Activated CD4-positive, alpha-beta T cell treated with anti-CD3 and anti-CD28 coated beads, Interleukin-2, amount 10 ng/mL, durations not matched to agents 7 days and 5 days (primary cell): ENCODE measurements at regions not wholly inside any gene's neighbourhood (a gene's known extent, or its start where the extent isn't known, plus 50 kb on each side); places are given as distances from the start of the nearest gene placed in this dataset.

Experiments
- CTCF ChIA-PET: fragments of 350-600 bp; sonication (Branson Sonifier 250); formaldehyde crosslinking; loops from one replicate; lab custom pipeline; 2021; ENCODE audit warnings: antibody characterized with exemption; lab: Charles Lee
- POLR2A ChIA-PET: fragments of 350-600 bp; sonication (Branson Sonifier 250); formaldehyde crosslinking; loops from one replicate; lab custom pipeline; 2021; ENCODE audit warnings: antibody characterized with exemption; lab: Charles Lee
- DNase-seq: peaks from one replicate; pipeline ENCODE4 v3.0.0-alpha.2; 2020
- H3K27ac Mint-ChIP-seq: one replicate; pipeline ENCODE4 v1.8.0; 2021; ENCODE audit warnings: mild to moderate bottlenecking, moderate library complexity, mixed read lengths
- H3K27me3 Mint-ChIP-seq: one replicate; pipeline ENCODE4 v1.8.0; 2021; ENCODE audit warnings: mixed read lengths
- H3K36me3 Mint-ChIP-seq: one replicate; pipeline ENCODE4 v1.8.0; 2021; ENCODE audit warnings: low read depth, mixed read lengths
- H3K4me1 Mint-ChIP-seq: one replicate; pipeline ENCODE4 v1.8.0; 2021; ENCODE audit warnings: mixed read lengths
- H3K4me3 Mint-ChIP-seq: one replicate; pipeline ENCODE4 v1.8.0; 2021; ENCODE audit warnings: mild to moderate bottlenecking, moderate library complexity, mixed read lengths
- H3K9me3 Mint-ChIP-seq: one replicate; pipeline ENCODE4 v1.8.0; 2021; ENCODE audit warnings: mixed read lengths

GRCh38 chr15:62841891-62842559 is 200.5 kb upstream of the TPM1 start:
- Mint-ChIP-seq H3K27me3 (no peaks in the 10 kb centered on the region), H3K27ac (no peak overlapping the region), H3K9me3 (no peaks in the 10 kb centered on the region), H3K4me3 (no peak overlapping the region), H3K4me1 (no peaks in the 10 kb centered on the region), H3K36me3 (no peaks in the 10 kb centered on the region)
- ChIA-PET CTCF (no interaction called here), POLR2A (no interaction called here)
- DNase-seq: no peak

- Mint-ChIP-seq H3K9me3 (no peaks in the 10 kb centered on the region), H3K4me1 (no peaks in the 10 kb centered on the region), H3K4me3 (no peak overlapping the region), H3K27ac (no peak overlapping the region), H3K36me3 (no peaks in the 10 kb centered on the region), H3K27me3 (no peaks in the 10 kb centered on the region)
- no peak for DNase-seq
- CTCF ChIA-PET: no interaction called here
- POLR2A ChIA-PET: no interaction called here
These were observed 199.2 kb upstream of the TPM1 start for GRCh38 chr15:62843311-62843710.

DNA sequence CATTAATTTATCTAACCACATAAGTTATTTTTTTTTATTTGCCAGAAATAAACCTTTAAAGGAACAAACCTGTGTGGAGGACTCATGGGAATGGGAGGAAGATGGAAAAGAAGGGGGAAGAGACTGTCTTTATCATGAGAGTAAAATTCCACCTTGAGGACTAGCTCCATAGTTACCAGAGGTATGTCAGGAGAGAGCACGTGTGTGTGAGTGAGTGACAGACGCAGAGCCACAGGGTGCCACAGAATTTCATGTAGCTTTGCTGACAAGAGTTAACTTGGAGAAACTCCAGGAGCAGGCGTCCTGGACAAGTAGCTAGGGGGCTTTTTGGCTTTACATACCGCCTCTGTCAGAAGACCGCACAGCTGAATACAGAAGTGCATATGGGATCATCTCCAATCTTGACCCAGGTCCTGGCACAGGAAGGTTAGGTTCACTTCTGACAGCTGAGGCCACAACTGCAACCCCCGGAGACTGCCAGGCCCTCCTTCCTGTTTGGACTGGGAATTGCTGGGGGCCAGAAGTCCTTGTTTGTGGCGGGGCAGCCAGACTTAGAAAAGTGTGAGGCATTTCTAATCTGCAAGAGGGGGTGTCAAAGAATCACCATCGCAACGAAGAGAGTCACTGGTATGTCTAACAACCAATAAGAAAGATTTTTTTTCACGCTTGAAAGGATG is 197.8 kb upstream of the TPM1 start:
- H3K27ac Mint-ChIP-seq: no peak overlapping the region
- H3K27me3 Mint-ChIP-seq: no peaks in the 10 kb centered on the region
- no peaks in the 10 kb centered on the region for H3K36me3 Mint-ChIP-seq
- no peaks in the 10 kb centered on the region for H3K4me1 Mint-ChIP-seq
- POLR2A ChIA-PET: no interaction called here
- H3K4me3 Mint-ChIP-seq: no peak overlapping the region
- CTCF ChIA-PET: interaction anchor here (1.3 kb wide), 1 partner anchor 27 kb away, joined by 3 read pairs; no protein-coding TSS in a partner anchor
- H3K9me3 Mint-ChIP-seq: no peaks in the 10 kb centered on the region
- DNase-seq: no peak

DNA sequence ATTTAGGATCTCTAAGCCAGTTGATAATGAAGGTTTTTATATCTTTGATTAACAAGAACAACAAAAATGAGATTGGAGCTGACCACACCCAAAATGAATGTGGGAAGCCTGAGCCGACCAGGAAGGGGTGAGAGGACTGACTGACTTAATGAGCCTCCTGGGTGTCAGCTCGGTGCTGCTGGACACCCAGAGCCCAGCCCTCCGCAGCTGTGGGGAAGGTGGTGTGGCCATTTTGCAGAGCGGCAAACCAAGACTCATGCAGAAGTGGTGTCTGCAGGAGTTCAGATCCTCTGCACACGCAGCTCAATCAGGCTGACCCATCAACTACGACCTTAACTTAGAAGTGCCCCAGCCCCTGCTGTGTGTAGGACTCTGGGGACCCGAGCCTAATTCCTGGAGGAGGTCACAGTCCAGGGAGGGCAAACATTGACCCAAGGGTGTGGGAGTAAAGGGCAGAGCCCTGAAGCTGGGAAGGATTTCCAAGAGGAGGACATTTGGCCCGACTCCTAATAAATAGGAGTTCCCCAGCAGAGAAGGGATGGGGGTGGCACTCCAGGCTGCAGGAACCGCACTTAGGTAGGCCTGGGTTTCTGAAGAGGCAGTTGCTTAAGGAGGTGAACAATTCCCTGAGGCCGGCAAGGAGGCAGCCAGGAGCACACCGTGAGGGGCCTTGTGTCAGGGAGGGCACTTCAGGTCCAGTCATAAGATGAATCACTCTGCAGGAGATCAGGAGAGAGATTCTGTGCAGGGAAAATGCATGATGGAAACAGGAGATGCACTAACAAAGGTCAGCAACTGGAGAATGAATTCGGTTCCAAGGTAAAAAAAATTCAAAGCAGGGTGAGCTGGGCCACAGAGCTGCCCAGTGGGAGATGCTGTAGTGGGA is 197.1 kb upstream of the TPM1 start:
- H3K4me1 Mint-ChIP-seq: no peaks in the 10 kb centered on the region
- no peak overlapping the region for H3K27ac Mint-ChIP-seq
- no peak for DNase-seq
- POLR2A ChIA-PET: no interaction called here
- CTCF ChIA-PET: interaction anchor here (1.3 kb wide), 1 partner anchor 27 kb away, joined by 3 read pairs; no protein-coding TSS in a partner anchor
- H3K9me3 Mint-ChIP-seq: no peaks in the 10 kb centered on the region
- no peaks in the 10 kb centered on the region for H3K27me3 Mint-ChIP-seq
- H3K4me3 Mint-ChIP-seq: no peak overlapping the region
- H3K36me3 Mint-ChIP-seq: no peaks in the 10 kb centered on the region

DNA sequence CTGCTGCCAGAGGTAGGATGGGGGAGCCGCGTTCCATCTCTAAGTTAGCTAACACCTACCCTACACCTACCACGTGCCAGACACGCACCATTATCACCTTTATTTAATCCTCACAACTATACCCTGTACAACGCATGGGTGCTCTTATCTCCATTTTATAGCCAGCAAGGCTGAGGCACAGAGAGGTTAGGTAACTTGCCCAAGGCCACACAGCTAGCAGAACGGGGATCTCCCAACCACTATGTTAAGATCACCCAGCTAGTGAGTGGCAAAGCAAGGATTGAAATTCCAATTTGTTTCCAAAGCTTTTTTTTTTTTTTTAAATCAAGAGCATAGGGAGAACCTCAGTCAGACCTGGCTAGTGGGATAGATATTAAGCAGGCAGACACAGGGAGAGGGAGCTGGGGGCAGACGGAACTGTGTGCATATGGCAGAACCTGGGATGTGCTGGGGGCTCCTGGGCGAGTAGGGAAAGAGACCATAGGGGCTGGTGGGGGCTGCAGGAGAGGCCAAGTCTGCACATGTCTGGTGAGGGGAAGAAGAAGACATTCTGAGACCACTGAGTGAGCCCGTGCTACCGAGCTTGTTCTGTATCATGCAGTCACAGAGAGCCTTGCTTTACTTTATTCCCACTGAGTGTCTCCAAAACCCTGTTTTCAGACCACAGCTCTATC is 196.3 kb upstream of the TPM1 start:
- Mint-ChIP-seq H3K27ac (no peak overlapping the region), H3K4me3 (no peak overlapping the region), H3K27me3 (peaks cover 5% of the 10 kb centered on the region), H3K9me3 (no peaks in the 10 kb centered on the region), H3K4me1 (no peaks in the 10 kb centered on the region), H3K36me3 (no peaks in the 10 kb centered on the region)
- ChIA-PET CTCF (interaction anchor here (0.6 to 1.3 kb wide), 2 partner anchors 26 to 241 kb away, joined by 3 read pairs; no protein-coding TSS in a partner anchor), POLR2A (no interaction called here)
- DNase-seq: no peak

DNA sequence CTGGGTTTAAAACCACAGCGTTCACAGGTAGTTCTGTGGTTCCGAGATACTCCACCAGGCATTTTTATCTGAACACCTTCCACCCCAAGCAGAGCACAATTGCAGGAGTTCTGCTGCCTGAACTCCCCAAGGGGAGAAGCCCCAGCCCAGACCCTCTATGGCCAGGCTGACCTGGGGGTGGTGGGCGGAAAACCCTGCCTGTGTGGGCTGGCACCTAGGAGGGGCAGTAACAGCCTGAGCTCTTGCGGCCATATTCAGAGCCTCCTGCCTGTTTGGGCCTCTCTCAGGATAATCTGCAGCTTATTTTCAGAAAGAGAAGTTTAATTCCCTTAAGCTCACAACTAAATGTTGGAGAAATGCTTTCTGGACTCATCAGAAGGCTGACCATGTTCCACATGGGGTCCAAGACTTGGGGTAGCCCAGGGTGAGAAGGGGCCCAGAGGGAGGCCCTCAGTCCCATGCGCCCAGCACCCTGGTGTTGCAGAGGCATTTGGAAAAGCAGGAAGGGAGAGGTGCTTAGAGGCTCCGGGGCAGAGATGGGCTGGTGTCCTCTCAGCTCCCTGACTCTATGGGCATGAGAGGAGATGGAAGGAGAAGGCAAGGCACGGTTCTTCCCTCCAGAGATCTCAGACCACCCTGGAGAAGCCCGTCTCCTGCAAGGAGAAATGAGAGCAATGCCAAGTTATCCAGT is 195.6 kb upstream of the TPM1 start:
- H3K9me3 Mint-ChIP-seq: no peaks in the 10 kb centered on the region
- ChIA-PET POLR2A (no interaction called here), CTCF (interaction anchor here (0.6 kb wide), 1 partner anchor 240 kb away, joined by 3 read pairs; no protein-coding TSS in a partner anchor)
- H3K4me1 Mint-ChIP-seq: no peaks in the 10 kb centered on the region
- no peak overlapping the region for H3K4me3 Mint-ChIP-seq
- DNase-seq: no peak
- no peaks in the 10 kb centered on the region for H3K36me3 Mint-ChIP-seq
- no peak overlapping the region for H3K27ac Mint-ChIP-seq
- peaks cover 6% of the 10 kb centered on the region for H3K27me3 Mint-ChIP-seq

DNA sequence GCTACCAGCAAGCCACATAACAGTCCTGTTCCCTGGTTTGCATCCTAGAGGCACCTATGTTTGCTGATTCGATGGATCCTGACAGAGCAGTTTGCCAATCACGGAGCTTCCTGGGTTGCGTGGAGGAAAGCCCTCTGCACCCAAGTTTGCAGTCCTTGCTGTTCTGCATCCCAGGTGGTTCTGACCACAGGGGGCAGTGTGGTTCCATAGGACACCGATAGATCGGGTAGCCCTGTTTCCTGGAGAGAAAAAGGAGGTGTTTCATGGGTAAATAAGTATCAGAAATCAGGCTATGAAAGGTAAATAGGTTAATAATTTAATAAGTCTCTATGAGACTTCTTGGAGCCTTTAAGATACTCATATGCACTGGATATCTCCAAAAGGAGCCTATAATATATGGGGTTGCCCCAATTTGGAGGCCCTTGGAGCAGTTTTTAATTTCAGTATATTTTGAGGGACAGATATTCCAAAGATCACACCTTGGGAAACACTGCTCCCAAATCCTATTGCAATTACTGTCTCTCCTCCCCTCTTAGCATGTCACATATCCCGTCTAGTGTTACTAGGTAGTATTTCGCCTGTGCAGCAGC is 194.6 kb upstream of the TPM1 start:
- H3K27ac Mint-ChIP-seq: no peak overlapping the region
- no peak overlapping the region for H3K4me3 Mint-ChIP-seq
- no peaks in the 10 kb centered on the region for H3K9me3 Mint-ChIP-seq
- ChIA-PET CTCF (interaction anchor here (0.6 kb wide), 1 partner anchor 1274 kb away, joined by 7 read pairs; no protein-coding TSS in a partner anchor), POLR2A (no interaction called here)
- H3K36me3 Mint-ChIP-seq: no peaks in the 10 kb centered on the region
- DNase-seq: peak; percentile 44
- H3K27me3 Mint-ChIP-seq: peaks cover 9% of the 10 kb centered on the region
- H3K4me1 Mint-ChIP-seq: no peaks in the 10 kb centered on the region

GRCh38 chr15:62848632-62849050 is 193.9 kb upstream of the TPM1 start:
- H3K36me3 Mint-ChIP-seq: no peaks in the 10 kb centered on the region
- DNase-seq: no peak
- no peaks in the 10 kb centered on the region for H3K4me1 Mint-ChIP-seq
- no peaks in the 10 kb centered on the region for H3K9me3 Mint-ChIP-seq
- ChIA-PET CTCF (no interaction called here), POLR2A (no interaction called here)
- no peak overlapping the region for H3K27ac Mint-ChIP-seq
- H3K27me3 Mint-ChIP-seq: peaks cover 9% of the 10 kb centered on the region
- H3K4me3 Mint-ChIP-seq: no peak overlapping the region

GRCh38 chr15:62849316-62850106 is 193.0 kb upstream of the TPM1 start:
- no peak overlapping the region for H3K27ac Mint-ChIP-seq
- H3K36me3 Mint-ChIP-seq: no peaks in the 10 kb centered on the region
- peaks cover 9% of the 10 kb centered on the region for H3K27me3 Mint-ChIP-seq
- no peak overlapping the region for H3K4me3 Mint-ChIP-seq
- CTCF ChIA-PET: interaction anchor here (0.6 kb wide), 1 partner anchor 246 kb away, joined by 3 read pairs; no protein-coding TSS in a partner anchor
- POLR2A ChIA-PET: no interaction called here
- no peaks in the 10 kb centered on the region for H3K4me1 Mint-ChIP-seq
- no peak for DNase-seq
- no peaks in the 10 kb centered on the region for H3K9me3 Mint-ChIP-seq

GRCh38 chr15:62850318-62850717 is 192.2 kb upstream of the TPM1 start:
- Mint-ChIP-seq H3K4me3 (no peak overlapping the region), H3K36me3 (no peaks in the 10 kb centered on the region), H3K27ac (no peak overlapping the region), H3K27me3 (peaks cover 9% of the 10 kb centered on the region), H3K4me1 (no peaks in the 10 kb centered on the region), H3K9me3 (no peaks in the 10 kb centered on the region)
- ChIA-PET POLR2A (no interaction called here), CTCF (interaction anchor here (0.6 kb wide), 1 partner anchor 247 kb away, joined by 3 read pairs; no protein-coding TSS in a partner anchor)
- DNase-seq: no peak

DNA sequence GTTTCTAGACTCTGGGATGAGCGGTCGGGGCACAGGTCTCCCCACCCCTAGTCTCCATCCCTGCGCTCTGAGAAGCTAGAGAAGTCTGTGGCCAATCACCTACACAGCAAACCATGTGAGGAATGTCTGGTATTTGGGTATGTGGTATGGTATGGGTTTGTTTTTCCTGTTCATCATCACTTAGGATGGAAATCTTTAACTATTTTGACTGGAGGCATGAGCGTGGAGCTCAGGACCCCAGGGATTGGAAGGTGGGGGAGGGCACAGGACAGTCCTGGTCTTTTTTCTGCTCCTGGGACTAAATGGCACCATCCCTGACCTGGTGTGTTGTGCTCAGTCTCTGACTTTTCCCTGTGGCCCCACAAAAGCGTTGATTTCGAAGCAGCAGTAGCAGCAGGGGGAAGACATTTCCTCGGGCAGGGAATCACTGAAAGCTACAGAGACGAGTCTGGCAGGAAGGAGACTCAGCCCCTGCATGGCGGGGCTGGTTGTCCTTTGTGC is 191.7 kb upstream of the TPM1 start:
- Mint-ChIP-seq H3K9me3 (no peaks in the 10 kb centered on the region), H3K36me3 (no peaks in the 10 kb centered on the region), H3K4me3 (no peak overlapping the region), H3K4me1 (no peaks in the 10 kb centered on the region), H3K27me3 (peaks cover 9% of the 10 kb centered on the region), H3K27ac (no peak overlapping the region)
- POLR2A ChIA-PET: no interaction called here
- DNase-seq: no peak
- CTCF ChIA-PET: no interaction called here
